DMS53 treated with DMSO at 0.1 percent for 48 hours (cell line): ENCODE measurements at regions not wholly inside any gene's neighbourhood (a gene's known extent, or its start where the extent isn't known, plus 50 kb on each side); places are given as distances from the start of the nearest gene placed in this dataset.

Source experiments
- DNase-seq: peaks from one replicate; lab custom pipeline; 2025; ENCODE audit not compliant: unreplicated experiment; lab: John Stamatoyannopoulos, UW

DNA sequence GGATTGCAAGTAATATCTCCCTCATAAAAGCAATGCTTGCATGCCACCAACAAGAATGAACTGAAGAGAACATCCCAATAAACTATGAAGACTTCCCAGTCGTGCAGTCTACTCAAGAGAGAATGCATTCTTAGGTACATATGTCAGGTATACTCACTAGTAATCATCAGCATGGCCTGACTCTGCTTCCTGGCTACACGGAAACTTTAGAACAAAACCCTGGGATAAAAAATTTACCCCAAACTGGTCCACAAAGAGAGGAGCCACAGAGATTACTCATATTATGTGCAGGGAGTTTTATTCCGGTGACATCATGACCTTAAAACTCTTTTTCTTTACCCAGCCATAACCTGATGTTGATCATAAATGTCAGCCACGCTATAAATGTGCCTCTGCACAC, 57.5 kb upstream of the PAPPA start:
- no peak for DNase-seq

DNA sequence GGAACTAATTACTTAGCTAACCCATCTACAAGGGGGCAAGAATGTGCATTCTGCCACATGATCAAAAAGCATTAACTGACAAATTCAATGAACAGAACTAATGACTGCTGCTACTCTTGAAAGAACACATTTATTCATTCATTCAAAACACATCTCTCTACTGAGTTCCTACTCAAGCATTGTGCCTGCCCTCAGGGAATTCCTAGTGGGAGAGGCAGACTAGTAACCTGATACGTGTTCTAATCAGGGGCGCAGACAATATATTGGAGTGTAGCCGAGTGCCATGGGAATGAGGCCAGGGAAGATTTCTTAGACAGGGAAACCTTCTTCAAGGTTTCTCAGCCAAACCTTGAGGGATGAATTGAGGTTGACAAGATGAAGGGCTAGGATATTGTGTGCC, 56.7 kb upstream of the PAPPA start:
- DNase-seq: no peak

DNA sequence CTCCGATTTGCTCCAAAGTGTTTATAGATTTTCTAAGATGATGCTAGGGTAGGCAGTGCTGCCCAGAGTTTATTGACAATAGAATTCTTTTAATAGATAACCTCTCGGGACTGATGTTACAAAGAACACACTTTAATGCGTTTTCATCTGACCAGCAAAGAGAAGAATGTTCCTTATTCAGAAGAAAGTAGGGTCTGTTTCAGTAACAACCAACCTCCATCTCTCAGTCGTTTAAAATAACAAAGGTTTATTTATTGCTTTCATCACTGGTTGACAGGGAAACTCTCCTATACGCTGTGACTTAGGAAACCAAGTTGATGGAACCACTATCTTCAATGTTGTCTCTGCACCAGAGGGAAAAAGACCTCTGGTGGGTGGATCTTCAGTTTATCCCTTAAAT, 55.1 kb upstream of the PAPPA start:
- no peak for DNase-seq

DNA sequence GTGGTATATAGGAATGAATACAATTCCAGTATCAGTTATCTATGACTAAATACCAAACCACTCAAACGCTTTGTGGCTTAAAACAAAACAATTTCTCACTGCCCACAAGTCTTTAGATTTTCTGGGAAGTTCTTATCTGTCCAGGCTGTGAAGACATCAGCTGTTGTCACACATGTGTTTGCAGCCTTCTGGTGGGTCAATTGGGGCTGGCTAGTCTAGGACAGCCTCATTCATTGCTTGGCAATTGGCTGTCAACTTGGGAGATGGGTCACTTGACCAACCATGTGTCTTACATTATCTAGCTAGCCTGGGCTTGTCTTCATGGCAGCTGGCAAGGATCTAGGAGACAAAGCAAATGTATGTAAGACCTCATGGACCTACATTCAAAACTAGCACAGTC, 53.8 kb upstream of the PAPPA start:
- no peak for DNase-seq

DNA sequence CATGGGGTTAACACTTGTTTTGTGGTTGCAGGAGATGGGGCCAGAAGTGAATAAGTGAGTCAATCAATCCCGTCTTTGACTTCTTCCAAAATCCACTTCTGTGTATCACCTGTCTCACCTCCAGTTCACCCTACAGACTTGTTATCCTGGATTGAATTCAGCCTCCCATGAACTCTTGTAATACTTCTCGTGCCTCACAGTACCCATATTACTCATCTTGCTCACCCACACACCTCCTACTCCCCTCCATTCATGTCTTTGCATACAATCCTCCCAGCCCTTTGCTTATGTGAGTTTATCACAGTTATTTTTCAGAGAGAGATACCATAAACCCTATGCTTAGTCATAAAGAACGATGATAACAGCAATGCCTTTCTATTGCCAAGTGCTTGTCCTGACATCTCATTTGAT, 52.9 kb upstream of the PAPPA start:
- DNase-seq: no peak

DNA sequence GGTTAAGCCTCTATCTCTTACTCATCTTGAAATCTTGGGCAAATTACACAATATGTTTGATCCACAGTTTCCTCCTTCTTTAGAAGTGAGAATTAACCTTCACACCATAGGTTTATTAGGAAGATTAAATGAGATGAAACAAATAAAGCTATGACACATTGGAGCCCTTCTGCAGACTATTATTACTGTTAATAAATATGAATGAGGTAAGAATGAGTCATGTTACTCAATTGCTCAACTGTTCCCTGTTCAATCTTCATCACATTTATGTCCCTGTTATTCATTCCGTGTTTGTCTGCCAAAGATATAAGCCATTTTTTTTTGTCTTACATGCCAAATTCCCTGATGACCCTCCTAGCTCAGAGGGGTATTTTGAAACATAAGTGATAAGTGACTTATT, 52.1 kb upstream of the PAPPA start:
- no peak for DNase-seq

DNA sequence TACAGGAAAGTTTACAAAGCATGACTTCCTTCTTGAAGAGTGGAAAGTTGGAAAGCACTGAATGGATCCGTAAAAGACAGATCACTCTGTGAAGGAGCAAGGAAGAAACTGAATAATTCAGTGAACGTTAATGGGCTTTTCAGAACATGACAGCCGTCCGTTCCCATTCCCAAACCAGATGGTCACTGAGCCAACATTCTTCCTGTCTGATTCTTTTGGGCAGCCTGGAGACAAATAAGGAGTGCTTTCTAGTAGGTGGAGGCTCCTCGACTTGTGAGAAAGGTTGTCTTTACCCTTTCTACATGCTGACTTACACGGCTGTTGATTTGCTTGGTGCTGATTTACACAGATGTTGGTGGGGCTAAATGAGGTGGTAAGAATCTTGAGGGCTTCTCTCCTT, 51.0 kb upstream of the PAPPA start:
- no peak for DNase-seq
